GM12892 (cell line): ENCODE measurements at regions not wholly inside any gene's neighbourhood (a gene's known extent, or its start where the extent isn't known, plus 50 kb on each side); places are given as distances from the start of the nearest gene placed in this dataset.

Experiments
- POLR2A ChIP-seq: IDR thresholded peaks from 2 replicates; pipeline ENCODE4 v1.6.1; 2011; ENCODE audit warnings: low read depth, low read length, control low read depth
- POLR2AphosphoS5 ChIP-seq: IDR thresholded peaks from 2 replicates; pipeline ENCODE4 v1.6.1; 2011; ENCODE audit warnings: low read depth, low read length, control low read depth
- TAF1 ChIP-seq: IDR thresholded peaks from 2 replicates; pipeline ENCODE4 v1.6.1; 2011; ENCODE audit warnings: low read depth, mild to moderate bottlenecking, control low read depth, low read length, borderline replicate concordance

DNA sequence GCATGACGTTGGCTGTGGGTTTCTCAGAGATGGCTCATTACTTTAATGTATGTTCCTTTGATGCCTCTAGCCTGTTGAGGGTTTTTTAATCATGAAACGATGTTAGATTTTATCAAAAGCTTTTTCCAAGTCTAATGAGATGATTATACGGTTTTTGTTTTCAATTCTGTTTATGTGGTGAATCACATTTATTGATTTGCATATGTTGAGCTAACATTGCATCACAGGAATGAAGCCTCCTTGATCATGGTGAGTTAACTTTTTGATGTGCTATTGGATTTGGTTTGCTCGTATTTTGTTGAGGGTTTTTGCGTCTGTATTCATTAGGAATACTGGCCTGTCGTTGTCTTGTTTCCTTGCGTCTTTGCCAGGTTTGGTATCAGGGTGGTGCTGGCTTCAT lies 52.3 kb upstream of the PTPN12 start:
- TF ChIP-seq TAF1 (no peak), POLR2AphosphoS5 (no peak), POLR2A (no peak)
